HFFc6 (cell line): ENCODE measurements at regions not wholly inside any gene's neighbourhood (a gene's known extent, or its start where the extent isn't known, plus 50 kb on each side); places are given as distances from the start of the nearest gene placed in this dataset.
"Not testable (repeated sequence)": the region's sequence is repeated elsewhere in the genome, so short reads cannot be mapped to it uniquely, and the experiment has no call there.

Experiments used
- DNase-seq: peaks from one replicate; pipeline ENCODE4 v3.0.0-alpha.2; 2018
- H3K27ac Mint-ChIP-seq: 2 replicates; pipeline ENCODE4 v1.8.0; 2020; ENCODE audit warnings: mild to moderate bottlenecking, mixed read lengths
- H3K27me3 Mint-ChIP-seq: 2 replicates; pipeline ENCODE4 v1.8.0; 2021; ENCODE audit warnings: mild to moderate bottlenecking, moderate library complexity, mixed read lengths; ENCODE audit not compliant: insufficient read depth
- H3K36me3 Mint-ChIP-seq: 2 replicates; pipeline ENCODE4 v1.8.0; 2021; ENCODE audit warnings: low read depth, mixed read lengths
- H3K4me1 Mint-ChIP-seq: 2 replicates; pipeline ENCODE4 v1.8.0; 2020; ENCODE audit warnings: low read depth, mixed read lengths
- H3K4me3 Mint-ChIP-seq: 2 replicates; pipeline ENCODE4 v1.8.0; 2020; ENCODE audit warnings: mild to moderate bottlenecking, moderate library complexity, mixed read lengths
- H3K9me3 Mint-ChIP-seq: 2 replicates; pipeline ENCODE4 v1.8.0; 2020; ENCODE audit warnings: mild to moderate bottlenecking, mixed read lengths
- TF ChIP-seq, protein P1 (sequence below): fragments of 200-600 bp; sonication (generic); IDR thresholded peaks from 2 replicates; pipeline ENCODE4 v1.5.0; 2021; ENCODE audit warnings: antibody characterized with exemption, mild to moderate bottlenecking

DNA sequence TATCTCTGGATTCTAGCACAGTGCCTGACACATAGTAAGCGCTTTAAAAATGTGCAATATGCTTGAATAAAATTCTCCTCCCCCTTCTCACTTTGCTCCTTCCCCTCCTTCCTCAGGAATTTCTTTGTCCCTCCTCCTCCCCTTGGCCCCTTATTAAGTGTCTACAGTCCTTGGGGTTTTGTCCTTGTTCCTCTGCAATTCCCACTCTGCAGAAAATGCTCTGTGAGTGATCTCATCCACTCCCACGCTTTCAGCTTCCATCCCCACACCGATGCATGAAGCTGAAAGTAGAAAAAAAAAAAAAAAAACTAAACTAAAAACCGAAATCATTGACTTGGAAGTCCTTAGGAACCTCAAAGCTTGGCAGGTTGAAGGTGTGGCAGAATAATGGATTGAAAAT lies 273.6 kb downstream of the RRAGC start:
- H3K4me1 Mint-ChIP-seq = no peaks in the 10 kb centered on the region
- H3K4me3 Mint-ChIP-seq = no peak overlapping the region
- H3K27me3 Mint-ChIP-seq = peaks cover 1% of the 10 kb centered on the region; the same call in 1 of the 2 replicates
- no peak for DNase-seq
- peaks cover 8% of the 10 kb centered on the region; the same call in 1 of the 2 replicates for H3K9me3 Mint-ChIP-seq
- no peaks in the 10 kb centered on the region for H3K36me3 Mint-ChIP-seq
- TF ChIP-seq, protein P1, sequence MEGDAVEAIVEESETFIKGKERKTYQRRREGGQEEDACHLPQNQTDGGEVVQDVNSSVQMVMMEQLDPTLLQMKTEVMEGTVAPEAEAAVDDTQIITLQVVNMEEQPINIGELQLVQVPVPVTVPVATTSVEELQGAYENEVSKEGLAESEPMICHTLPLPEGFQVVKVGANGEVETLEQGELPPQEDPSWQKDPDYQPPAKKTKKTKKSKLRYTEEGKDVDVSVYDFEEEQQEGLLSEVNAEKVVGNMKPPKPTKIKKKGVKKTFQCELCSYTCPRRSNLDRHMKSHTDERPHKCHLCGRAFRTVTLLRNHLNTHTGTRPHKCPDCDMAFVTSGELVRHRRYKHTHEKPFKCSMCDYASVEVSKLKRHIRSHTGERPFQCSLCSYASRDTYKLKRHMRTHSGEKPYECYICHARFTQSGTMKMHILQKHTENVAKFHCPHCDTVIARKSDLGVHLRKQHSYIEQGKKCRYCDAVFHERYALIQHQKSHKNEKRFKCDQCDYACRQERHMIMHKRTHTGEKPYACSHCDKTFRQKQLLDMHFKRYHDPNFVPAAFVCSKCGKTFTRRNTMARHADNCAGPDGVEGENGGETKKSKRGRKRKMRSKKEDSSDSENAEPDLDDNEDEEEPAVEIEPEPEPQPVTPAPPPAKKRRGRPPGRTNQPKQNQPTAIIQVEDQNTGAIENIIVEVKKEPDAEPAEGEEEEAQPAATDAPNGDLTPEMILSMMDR = no peak
- no peak overlapping the region for H3K27ac Mint-ChIP-seq

DNA sequence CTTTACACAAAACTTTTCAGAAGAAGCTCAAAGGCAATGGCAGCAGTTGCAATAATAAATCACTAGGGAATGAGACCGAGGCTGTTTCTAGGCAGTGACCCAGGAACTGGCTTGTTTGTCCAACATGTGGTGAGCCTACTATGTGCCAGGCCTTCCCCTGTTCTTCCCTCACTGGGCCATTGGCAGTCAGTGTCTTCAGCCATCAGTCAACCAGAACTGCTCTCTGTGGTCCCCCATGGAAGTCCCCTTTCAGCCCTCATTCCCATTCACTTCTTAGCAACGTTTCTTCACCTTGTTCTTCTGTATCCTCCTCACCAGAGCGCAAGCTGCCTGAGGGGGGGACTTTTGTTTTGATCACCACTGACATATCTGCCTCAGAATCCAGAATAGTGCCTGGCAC lies 274.1 kb downstream of the RRAGC start:
- Mint-ChIP-seq H3K4me3 (no peak overlapping the region), H3K4me1 (no peaks in the 10 kb centered on the region), H3K36me3 (no peaks in the 10 kb centered on the region), H3K27ac (no peak overlapping the region), H3K27me3 (peaks cover 1% of the 10 kb centered on the region; the same call in 1 of the 2 replicates), H3K9me3 (peaks cover 8% of the 10 kb centered on the region; the same call in 1 of the 2 replicates)
- DNase-seq = no peak
- TF ChIP-seq, protein P1 = no peak

DNA sequence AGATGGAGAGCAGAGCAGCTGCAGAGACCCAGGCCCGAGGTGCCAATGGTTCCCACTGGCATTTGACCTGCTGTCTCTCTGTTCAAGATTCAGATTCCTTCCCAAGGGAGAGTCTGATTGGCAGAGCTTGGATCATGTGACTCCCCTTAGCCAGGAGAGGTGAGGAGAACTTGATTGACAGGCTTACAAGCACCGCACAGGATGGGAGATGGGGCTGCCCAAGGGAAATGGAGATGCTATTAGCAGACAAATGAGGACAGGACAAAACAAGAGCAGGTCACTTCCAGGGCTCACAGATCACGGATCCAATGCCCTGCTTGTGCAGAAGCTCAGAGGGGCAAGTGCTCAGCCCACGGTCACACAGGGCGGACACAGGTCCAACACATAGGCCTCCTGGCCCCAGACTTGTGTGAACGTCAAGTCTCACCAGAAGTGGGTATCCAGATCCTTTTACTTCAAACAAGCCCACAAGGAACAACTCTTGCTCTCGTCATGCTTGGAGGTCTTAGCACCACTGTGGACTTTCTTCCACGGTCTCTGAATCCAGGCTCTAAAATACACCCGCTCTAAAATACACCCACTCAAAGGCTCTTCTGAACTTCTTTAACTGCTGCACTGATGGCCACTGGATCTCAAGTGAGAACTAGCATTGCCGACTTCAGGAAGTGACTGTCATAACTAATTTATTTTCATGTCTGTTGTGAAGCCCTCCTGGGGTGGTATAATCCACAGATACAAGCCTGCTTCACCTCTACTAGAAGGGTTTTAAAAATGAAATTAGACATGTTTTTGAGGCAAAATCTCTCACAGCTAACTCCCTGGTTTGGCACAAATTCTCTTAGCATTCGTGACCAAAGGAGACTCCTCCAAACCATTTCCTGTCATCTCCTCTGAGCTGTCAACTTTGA lies 274.9 kb downstream of the RRAGC start:
- H3K27ac Mint-ChIP-seq = no peak overlapping the region
- no peaks in the 10 kb centered on the region for H3K36me3 Mint-ChIP-seq
- H3K4me1 Mint-ChIP-seq = no peaks in the 10 kb centered on the region
- peaks cover 4% of the 10 kb centered on the region for H3K27me3 Mint-ChIP-seq
- H3K4me3 Mint-ChIP-seq = no peak overlapping the region
- peaks cover 3% of the 10 kb centered on the region; the same call in 1 of the 2 replicates for H3K9me3 Mint-ChIP-seq
- TF ChIP-seq, protein P1 = no peak
- no peak for DNase-seq

DNA sequence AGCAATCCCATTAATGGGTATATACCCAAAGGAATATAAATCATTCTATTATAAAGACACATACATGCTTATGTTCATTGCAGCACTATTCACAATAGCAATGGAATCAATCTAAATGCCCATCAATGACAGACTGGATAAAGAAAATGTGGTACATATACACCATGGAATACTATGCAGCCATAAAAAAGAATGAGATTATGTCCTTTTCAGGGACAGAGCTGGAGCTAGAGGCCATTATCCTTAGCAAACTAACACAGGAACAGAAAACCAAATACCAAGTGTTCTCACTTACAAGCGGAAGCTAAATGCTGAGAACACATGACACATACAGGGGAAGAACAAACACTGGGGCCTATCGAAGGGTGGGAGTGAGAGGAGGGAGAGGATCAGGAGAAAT lies 276.3 kb downstream of the RRAGC start:
- not testable (repeated sequence) for H3K9me3 Mint-ChIP-seq, H3K4me3 Mint-ChIP-seq, DNase-seq, H3K4me1 Mint-ChIP-seq, H3K27ac Mint-ChIP-seq, H3K36me3 Mint-ChIP-seq
- H3K27me3 Mint-ChIP-seq = peaks cover 10% of the 10 kb centered on the region

DNA sequence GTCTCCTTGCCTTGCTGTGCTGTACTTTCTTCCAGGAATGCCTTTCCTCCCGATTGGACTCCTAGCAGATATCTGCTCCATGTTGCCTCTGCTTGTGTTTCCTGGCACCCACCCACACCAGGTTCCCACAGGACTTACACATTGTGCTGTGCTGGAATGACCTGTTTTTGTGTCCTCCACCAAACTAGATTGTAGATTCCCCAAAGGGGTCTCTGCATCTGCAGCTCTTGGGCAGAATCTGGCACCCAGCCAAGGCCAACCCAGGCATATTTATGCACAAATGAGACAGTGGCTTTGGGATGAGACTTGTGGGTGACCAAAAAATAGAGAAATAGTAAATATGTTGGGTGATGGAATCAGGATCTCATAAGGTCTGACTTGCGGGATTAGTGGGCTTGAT lies 278.2 kb downstream of the RRAGC start:
- Mint-ChIP-seq H3K27me3 (peaks cover 11% of the 10 kb centered on the region), H3K36me3 (no peaks in the 10 kb centered on the region), H3K27ac (no peak overlapping the region), H3K4me1 (no peaks in the 10 kb centered on the region), H3K4me3 (no peak overlapping the region), H3K9me3 (peaks cover 5% of the 10 kb centered on the region; the same call in 1 of the 2 replicates)
- TF ChIP-seq, protein P1 = no peak
- no peak for DNase-seq

DNA sequence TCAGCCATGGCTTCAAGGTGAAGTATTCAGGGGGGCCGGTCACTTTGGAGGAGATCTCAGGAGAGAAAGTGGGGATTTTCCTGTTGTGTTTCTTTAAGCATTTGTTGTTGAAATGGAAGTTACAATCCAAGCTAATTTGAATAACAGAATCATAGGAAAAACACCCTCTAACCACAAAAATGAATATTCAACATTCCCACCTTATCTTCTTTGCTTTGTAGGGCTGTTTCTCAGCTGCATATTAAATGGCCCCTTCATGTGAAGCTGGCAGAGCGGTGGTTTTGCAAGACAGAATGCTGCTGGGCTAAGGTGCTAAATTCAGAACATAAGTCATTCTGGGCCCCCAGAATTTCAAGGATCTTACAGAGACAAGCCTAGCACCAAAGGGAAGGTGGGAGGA lies 279.0 kb downstream of the RRAGC start:
- H3K27ac Mint-ChIP-seq = no peak overlapping the region
- H3K9me3 Mint-ChIP-seq = peaks cover 5% of the 10 kb centered on the region; the same call in 1 of the 2 replicates
- no peaks in the 10 kb centered on the region for H3K36me3 Mint-ChIP-seq
- no peak overlapping the region for H3K4me3 Mint-ChIP-seq
- DNase-seq = no peak
- TF ChIP-seq, protein P1 = no peak
- H3K4me1 Mint-ChIP-seq = no peaks in the 10 kb centered on the region
- peaks cover 11% of the 10 kb centered on the region for H3K27me3 Mint-ChIP-seq
